Gastrocnemius medialis (tissue), 4 donors: ENCODE measurements at regions not wholly inside any gene's neighbourhood (a gene's known extent, or its start where the extent isn't known, plus 50 kb on each side); places are given as distances from the start of the nearest gene placed in this dataset.

Experiments used
- ATAC-seq, 2 donors: fragments of 150-250 bp; one replicate each; pipeline ENCODE4 v1.9.1; 2016
- DNase-seq, 2 donors: peaks; one replicate each; pipeline ENCODE4 v3.0.0-alpha.2; 2019
- H3K27ac ChIP-seq, 4 donors: fragments of 200-600 bp; sonication (generic); 1 replicate in 1 of 4; 2 replicates in 3 of 4; pipeline ENCODE4 v1.5.1; 2016 to 2018; ENCODE audit warnings: mild to moderate bottlenecking in 2 of 4, moderate library complexity in 1 of 4
- H3K27me3 ChIP-seq, 3 donors: fragments of 200-600 bp; sonication (generic) in 2 of 3; 1 replicate in 1 of 3; 2 replicates in 2 of 3; pipeline versions ENCODE4 v1.5.1 to v1.6.0; 2016 to 2019; ENCODE audit warnings: mild to moderate bottlenecking in 1 of 3, moderate library complexity in 1 of 3
- H3K36me3 ChIP-seq, 2 donors: fragments of 200-600 bp; sonication (generic) in 1 of 2; one replicate each; pipeline ENCODE4 v1.5.1; 2017 to 2018
- H3K4me1 ChIP-seq, 2 donors: fragments of 200-600 bp; sonication (generic) in 1 of 2; one replicate each; pipeline ENCODE4 v1.5.1; 2016 to 2017; ENCODE audit warnings: mild to moderate bottlenecking in 2 of 2
- H3K4me3 ChIP-seq, 4 donors: fragments of 200-600 bp; sonication (generic) in 3 of 4; 1 replicate in 1 of 4; 2 replicates in 3 of 4; pipeline ENCODE4 v1.5.1; 2016 to 2019; ENCODE audit warnings: mild to moderate bottlenecking in 2 of 4
- H3K9me3 ChIP-seq, 3 donors: fragments of 200-600 bp; sonication (generic) in 2 of 3; 1 replicate in 1 of 3; 2 replicates in 2 of 3; pipeline ENCODE4 v1.5.1; 2016 to 2019
- CTCF ChIP-seq, 5 experiments: fragments of 450-650 bp in 3 of 5; fragments of 200-600 bp in 2 of 5; sonication (generic) in 2 of 5; IDR thresholded peaks in 4 of 5; conservative IDR thresholded peaks in 1 of 5; 1 replicate in 4 of 5; 2 replicates in 1 of 5; pipeline ENCODE4 v1.5.1; 2016 to 2019; ENCODE audit warnings: antibody characterized with exemption in 5 of 5, mild to moderate bottlenecking in 3 of 5, moderate library complexity in 3 of 5
- POLR2A ChIP-seq, 2 donors: fragments of 450-650 bp; IDR thresholded peaks; one replicate each; pipeline ENCODE4 v1.6.1; 2017; ENCODE audit warnings: antibody characterized with exemption in 2 of 2, mild to moderate bottlenecking in 2 of 2, moderate library complexity in 2 of 2
- in situ Hi-C, 4 donors: fragments of 200-750 bp; cut with MboI; loops; one replicate each; pipeline versions ENCODE4 v1.15.0 to v1.8.0; 2017; ENCODE audit warnings: low sequenced_read_pairs in 4 of 4
- intact Hi-C: fragments of 100-400 bp; cut with DNase I; formaldehyde crosslinking; loops from one replicate; pipeline ENCODE4 v1.15.1; 2023; ENCODE audit warnings: low total_unique reads

GRCh38 chr10:33982995-33983394 lies 648.5 kb upstream of the NRP1 start:
- H3K27me3 ChIP-seq, result no peaks in the 10 kb centered on the region
- intact Hi-C loops (no loop called here), in situ Hi-C loops (no loop called here)
- H3K9me3 ChIP-seq, result no peaks in the 10 kb centered on the region
- H3K4me3 ChIP-seq, result no peak overlapping the region
- H3K4me1 ChIP-seq, result no peaks in the 10 kb centered on the region
- no peak overlapping the region for H3K27ac ChIP-seq
- no peaks in the 10 kb centered on the region for H3K36me3 ChIP-seq
- ATAC-seq (no peak), DNase-seq (no peak)
- TF ChIP-seq POLR2A (IDR thresholded peaks at IDR 0.05) (no peak), CTCF (IDR thresholded peaks at IDR 0.05 in 4 of 5, conservative IDR thresholded peaks at IDR 0.05 in 1 of 5) (no peak)

- ATAC-seq, result no peak
- intact Hi-C loops, result no loop called here
- no peaks in the 10 kb centered on the region for H3K36me3 ChIP-seq
- in situ Hi-C loops, result no loop called here
- no peak for DNase-seq
- H3K4me3 ChIP-seq, result no peak overlapping the region
- no peaks in the 10 kb centered on the region for H3K4me1 ChIP-seq
- no peak for TF ChIP-seq CTCF (IDR thresholded peaks at IDR 0.05 in 4 of 5, conservative IDR thresholded peaks at IDR 0.05 in 1 of 5)
- H3K27ac ChIP-seq, result no peak overlapping the region
- no peaks in the 10 kb centered on the region for H3K27me3 ChIP-seq
- no peaks in the 10 kb centered on the region for H3K9me3 ChIP-seq
Measured at GRCh38 chr10:33981301-33981700, 646.8 kb upstream of the NRP1 start.

GRCh38 chr10:33979195-33979594 lies 644.7 kb upstream of the NRP1 start:
- TF ChIP-seq CTCF (IDR thresholded peaks at IDR 0.05 in 4 of 5, conservative IDR thresholded peaks at IDR 0.05 in 1 of 5) (no peak), POLR2A (IDR thresholded peaks at IDR 0.05) (no peak)
- DNase-seq, result no peak
- ATAC-seq, result no peak
- Histone ChIP-seq H3K4me1 (no peaks in the 10 kb centered on the region), H3K36me3 (no peaks in the 10 kb centered on the region), H3K27ac (no peak overlapping the region), H3K4me3 (no peak overlapping the region), H3K27me3 (no peaks in the 10 kb centered on the region), H3K9me3 (no peaks in the 10 kb centered on the region)
- intact Hi-C loops (no loop called here), in situ Hi-C loops (no loop called here)

- no peak for ATAC-seq
- intact Hi-C loops (no loop called here), in situ Hi-C loops (no loop called here)
- Histone ChIP-seq H3K36me3 (no peaks in the 10 kb centered on the region), H3K4me3 (no peak overlapping the region), H3K27ac (no peak overlapping the region), H3K27me3 (no peaks in the 10 kb centered on the region), H3K4me1 (no peaks in the 10 kb centered on the region), H3K9me3 (no peaks in the 10 kb centered on the region)
- DNase-seq, result no peak
- no peak for TF ChIP-seq CTCF (IDR thresholded peaks at IDR 0.05 in 4 of 5, conservative IDR thresholded peaks at IDR 0.05 in 1 of 5)
- TF ChIP-seq POLR2A (IDR thresholded peaks at IDR 0.05), result no peak
Measured at GRCh38 chr10:33975481-33975880, 641.0 kb upstream of the NRP1 start.

- no peaks in the 10 kb centered on the region for H3K36me3 ChIP-seq
- H3K4me1 ChIP-seq, result no peaks in the 10 kb centered on the region
- in situ Hi-C loops, result no loop called here
- H3K9me3 ChIP-seq, result no peaks in the 10 kb centered on the region
- no peak overlapping the region for H3K4me3 ChIP-seq
- TF ChIP-seq POLR2A (IDR thresholded peaks at IDR 0.05), result no peak
- TF ChIP-seq CTCF (IDR thresholded peaks at IDR 0.05 in 4 of 5, conservative IDR thresholded peaks at IDR 0.05 in 1 of 5), result no peak
- no peak for DNase-seq
- H3K27ac ChIP-seq, result no peak overlapping the region
- H3K27me3 ChIP-seq, result no peaks in the 10 kb centered on the region
- no peak for ATAC-seq
- intact Hi-C loops, result no loop called here
Measured at GRCh38 chr10:33974976-33975478, 640.6 kb upstream of the NRP1 start.
